Urothelium cell line (cell line): ENCODE measurements at regions not wholly inside any gene's neighbourhood (a gene's known extent, or its start where the extent isn't known, plus 50 kb on each side); places are given as distances from the start of the nearest gene placed in this dataset.
A peak's percentile ranks its signal among the peaks of the same experiment; 100 is the strongest.

Experiments
- DNase-seq: peaks from one replicate; pipeline ENCODE4 v3.0.0; 2011; ENCODE audit warnings: low spot score, mixed read lengths
- FAIRE-seq: peaks from 2 replicates; lab custom pipeline; 2011; peaks lifted over from hg19 to GRCh38; lab: Jason Lieb, UNC

DNA sequence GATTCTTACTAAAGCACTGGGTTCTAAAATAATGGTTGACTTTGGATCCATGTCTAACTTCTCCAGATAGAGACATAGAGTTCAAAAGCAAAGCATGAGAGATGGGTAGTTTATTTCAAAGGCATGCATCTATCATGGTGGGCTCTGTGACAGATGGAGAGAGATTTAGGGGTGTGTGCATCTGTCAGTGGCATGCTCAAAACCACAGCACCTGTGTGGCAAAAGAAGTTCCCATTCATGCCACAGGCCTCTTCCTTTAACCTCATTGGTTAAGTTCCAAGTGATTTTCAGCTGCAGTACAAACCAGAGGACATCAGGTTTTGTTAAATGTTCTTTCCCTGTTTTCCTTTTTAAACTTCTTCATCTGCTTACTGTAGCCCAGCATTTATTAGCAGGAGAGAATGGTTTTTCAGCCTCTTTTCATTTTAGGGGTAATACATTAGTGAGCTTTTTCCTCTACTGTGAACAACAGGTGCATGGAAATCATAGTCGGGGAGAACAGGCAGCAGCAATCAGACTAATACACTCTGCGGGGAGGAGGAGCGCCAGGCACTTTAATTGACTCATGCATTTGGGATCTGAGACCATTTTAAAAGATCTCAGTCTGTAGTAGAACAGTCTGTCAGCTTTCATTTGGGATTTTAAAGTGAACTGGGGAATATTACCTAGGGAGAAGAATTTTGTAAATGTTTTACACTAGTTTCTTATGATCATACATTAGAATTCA, 52.4 kb upstream of the UPP2 start:
- FAIRE-seq (no peak), DNase-seq (no peak)

- DNase-seq (no peak), FAIRE-seq (no peak)
These were observed 53.3 kb upstream of the UPP2 start for GRCh38 chr2:158048327-158048726.

DNA sequence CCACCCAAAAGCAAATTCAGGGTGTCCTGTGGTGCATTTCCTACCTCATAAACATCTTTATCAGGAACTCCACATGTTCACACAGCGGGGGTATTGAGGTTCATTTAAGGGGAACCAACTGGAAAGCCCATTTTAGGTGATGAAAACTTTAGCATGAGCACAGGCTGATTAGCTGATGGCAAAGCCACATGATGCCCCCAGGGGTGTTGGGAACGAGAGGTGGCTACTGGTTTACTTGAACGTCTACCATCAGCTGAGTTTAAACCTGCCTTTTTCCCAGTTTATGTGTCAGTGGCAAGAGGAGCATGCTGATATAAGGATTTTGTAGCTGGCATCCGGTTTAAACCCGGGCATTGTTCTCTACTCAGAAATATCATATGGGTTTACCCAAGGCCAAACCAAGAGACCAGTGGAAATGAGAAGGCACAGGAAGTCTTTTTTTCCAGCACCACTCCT, 54.5 kb upstream of the UPP2 start:
- FAIRE-seq (no peak), DNase-seq (no peak)

DNA sequence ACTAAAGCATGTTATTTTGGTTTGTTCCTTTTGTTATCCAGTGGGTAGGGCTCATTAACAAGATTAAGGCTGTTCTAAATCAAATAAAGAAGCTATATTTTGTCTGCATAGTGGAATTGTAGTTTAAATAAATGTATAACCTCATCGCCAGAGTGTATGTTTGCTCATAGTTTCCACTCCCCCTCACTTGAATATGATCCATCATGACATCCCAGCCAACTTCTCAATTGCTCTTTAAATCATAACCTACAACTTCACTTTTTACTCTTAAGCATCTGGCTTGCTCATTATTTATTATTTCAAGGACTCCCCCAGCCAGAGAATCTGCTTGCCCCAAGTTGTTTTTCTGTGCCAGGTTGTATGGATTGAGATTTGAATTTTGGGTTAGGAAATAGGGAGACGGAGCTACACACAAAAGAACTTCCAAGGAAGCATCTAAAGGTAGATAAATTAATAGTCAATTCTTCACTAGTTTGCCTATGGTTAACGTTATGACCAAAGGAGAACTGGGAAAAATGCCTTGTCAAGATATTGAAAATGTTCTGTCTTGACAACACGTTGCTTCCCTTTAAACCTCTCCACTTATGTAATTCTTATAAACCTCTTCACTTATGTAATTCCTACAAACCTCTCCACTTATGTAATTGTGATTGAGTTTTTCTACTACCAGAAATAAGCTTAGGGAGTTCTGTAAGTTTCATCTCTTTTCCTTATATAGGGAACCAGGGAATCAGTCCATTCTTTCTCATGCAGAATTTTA, 55.4 kb upstream of the UPP2 start:
- DNase-seq, result no peak

DNA sequence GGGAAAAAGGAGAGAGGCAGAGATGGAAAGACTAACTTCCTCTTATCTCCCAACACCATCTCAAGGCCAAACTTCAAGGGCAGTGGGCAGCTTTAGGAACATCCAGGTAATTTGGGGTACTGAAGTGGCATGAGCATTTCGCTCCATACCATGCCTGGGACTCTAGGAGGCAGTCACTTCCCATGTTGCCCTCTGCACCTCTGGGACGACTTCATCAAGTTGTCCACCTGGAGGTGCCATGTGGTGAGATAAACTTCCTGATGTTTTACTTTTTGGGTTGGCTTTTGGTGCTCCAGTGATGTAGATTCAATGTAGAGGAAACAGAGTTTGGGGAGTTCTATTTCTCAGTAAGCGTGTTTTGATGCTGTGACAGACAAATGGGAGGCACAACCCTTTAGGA, 56.3 kb upstream of the UPP2 start:
- DNase-seq (no peak), FAIRE-seq (no peak)

More for the DNA sequence above, 55.4 kb upstream of the UPP2 start:
- FAIRE-seq, result no peak

GRCh38 chr2:158043181-158043948, 58.3 kb upstream of the UPP2 start:
- FAIRE-seq (no peak), DNase-seq (no peak)

- no peak for FAIRE-seq
- no peak for DNase-seq
These were observed 59.0 kb upstream of the UPP2 start for GRCh38 chr2:158042666-158043065.

DNA sequence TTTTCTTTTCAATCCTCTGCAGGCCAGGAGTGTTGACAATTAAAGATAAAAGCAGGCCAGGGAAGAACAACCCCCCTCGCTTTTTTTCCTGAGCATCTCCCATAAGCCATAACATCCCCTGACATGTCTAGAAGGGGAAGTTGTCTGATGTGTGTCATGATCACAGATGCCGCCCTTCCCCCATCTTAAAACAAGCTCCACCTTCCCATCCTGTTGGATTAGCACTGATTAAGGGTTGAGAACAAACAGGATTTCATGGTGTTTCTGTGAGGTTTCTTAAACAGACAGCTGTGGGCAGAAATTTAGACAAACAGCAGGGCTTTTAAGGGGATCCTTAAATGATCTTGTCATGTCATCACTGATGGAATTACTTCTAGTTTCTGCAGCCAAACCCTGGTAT, 59.4 kb upstream of the UPP2 start:
- no peak for FAIRE-seq
- no peak for DNase-seq

- no peak for FAIRE-seq
- DNase-seq, result no peak
These were observed 60.3 kb upstream of the UPP2 start for GRCh38 chr2:158041400-158041799.

DNA sequence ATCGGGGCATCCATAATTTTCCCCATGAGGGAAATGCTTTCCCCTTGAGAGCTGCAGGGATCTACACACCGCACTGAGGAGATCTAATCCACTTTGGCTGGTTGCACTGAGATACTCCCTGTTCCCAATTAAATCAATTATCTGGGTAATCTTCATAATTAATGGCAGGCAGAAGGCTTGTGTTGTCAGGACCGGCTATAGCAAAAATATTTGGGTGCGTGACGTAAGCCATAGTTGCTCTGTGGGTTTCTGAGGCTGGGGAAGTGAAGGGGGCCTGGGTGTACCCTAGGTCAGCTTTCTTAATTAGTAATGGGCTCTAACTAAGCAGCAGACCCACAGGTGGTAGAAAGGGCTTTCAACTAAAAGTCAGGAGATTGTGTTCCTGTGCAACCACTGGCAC, 62.8 kb upstream of the UPP2 start:
- FAIRE-seq (no peak), DNase-seq (no peak)

GRCh38 chr2:158034198-158034866, 67.3 kb upstream of the UPP2 start:
- DNase-seq (peak; percentile 61), FAIRE-seq (no peak)

- FAIRE-seq (no peak), DNase-seq (no peak)
These were observed 70.3 kb upstream of the UPP2 start for GRCh38 chr2:158031371-158031770.

DNA sequence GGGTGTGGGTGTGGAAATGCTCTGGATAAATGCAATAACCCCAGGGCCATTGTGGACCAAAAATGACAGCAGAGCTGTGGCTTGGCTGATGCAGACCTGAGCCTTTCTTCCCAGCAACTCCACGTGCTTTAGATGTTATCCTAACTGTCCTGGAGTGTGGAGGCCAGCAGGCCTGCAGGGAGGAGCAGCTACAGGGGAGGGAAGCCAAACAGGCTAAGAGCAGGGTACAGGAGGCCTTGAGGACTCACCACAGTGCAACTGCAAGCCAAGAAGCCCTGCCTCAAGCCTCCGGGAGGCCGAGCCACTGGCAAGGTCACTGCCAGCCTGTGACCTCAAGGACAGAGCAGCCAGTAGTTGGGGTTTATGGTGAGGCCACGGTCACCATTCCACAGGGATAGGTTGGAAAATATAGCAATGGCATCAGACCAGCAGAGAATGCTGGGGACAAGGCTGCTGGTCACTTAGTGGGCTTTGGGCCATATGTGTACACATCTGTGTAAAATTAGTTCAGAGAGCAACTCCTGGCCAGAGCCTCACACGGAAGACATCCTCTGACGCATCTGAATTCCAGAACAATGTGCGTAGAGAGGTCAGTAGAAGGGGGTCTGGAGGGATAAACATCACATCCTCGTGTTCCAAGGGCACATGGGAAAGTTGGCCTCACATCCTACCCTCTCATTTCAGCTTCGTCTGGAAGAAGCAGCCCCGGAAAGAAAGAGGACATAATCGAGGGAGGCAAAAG, 76.2 kb upstream of the UPP2 start:
- DNase-seq (no peak), FAIRE-seq (peak; percentile 53)

GRCh38 chr2:158024288-158024898, 77.3 kb upstream of the UPP2 start:
- no peak for FAIRE-seq
- DNase-seq, result peak; percentile 40

DNA sequence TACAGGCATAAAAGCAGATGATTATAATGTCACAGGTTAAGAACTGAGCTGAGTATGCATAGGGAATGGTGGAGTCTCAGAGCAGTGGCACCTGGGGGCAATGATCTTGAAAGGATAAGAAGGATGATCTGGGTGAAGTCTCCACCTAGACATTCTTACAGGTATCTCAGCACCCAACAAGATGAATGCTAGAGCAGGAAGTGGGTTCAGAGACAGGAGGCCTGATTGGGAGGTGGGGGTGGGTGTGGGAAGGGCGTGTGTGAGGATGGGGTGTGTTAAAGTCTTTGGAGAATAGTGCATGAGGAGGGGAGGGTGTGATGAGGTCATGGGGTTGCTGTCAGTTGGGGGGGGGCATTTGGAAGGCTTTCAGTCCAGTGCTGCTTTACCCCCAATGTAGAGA, 78.8 kb upstream of the UPP2 start:
- DNase-seq (no peak), FAIRE-seq (no peak)

- FAIRE-seq, result no peak
- no peak for DNase-seq
These were observed 80.5 kb upstream of the UPP2 start for GRCh38 chr2:158021226-158021625.

DNA sequence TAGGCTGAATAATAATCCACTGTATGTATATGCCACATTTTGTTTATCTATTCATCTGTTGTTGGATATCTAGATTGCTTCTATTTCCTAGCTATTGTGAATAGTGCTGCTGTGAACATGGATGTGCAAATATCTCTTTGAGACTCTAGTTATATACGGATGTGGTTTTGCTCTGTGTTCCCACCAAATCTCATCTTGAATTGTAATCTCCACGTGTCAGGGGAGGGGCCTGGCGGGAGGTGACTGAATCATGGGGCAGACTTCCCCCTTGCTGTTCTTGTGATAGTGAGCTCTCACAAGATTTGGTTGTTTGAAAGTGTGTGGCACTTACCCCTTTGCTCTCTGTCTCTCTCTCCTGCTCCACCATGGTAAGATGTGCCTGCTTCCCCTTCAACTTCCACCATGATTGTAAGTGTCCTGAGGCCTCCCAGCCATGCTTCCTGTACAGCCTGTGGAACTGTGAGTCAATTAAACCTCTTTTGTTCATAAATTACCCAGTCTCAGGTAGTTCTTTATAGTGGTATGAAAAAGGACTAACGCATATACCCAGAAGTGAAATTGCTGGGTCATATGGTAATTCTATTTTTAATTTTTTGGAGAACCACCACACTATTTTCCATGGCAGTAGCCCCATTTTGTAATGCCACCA, 86.1 kb upstream of the UPP2 start:
- DNase-seq (no peak), FAIRE-seq (no peak)

- FAIRE-seq (no peak), DNase-seq (no peak)
These were observed 87.8 kb upstream of the UPP2 start for GRCh38 chr2:158013891-158014290.

DNA sequence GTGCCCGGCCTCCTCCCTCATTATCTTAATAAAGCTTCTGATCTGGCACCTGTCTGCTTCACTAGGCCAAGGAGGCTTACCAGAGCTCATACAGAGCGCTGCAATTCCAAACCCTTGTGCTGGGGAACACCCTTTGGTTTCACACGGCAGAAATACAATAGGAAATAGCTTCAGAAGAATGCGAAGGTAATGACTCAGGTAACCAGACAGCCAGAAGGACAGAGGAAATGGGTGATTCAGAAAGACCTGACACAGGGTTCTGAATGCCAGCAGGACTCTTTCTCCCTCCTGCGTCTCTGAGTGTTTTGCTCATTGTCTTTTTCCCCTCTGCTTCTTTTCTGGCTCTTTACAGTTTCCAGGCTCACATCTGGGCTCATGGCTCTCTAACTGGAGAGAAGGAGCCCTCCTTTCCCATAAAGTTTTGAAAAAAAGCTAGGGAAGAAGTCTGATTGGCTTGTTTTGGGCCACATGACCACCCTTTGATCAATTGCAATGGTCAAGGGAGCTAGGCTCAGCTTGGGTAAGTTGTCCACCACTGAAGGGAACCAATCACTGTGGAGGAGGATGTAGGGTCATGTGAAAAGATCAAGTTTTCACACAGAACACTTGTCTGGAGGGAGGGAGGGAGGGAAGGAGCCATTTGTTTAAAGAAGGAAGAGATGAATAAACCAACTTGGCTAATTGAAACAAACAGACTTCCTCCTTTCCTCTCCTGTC, 90.5 kb upstream of the UPP2 start:
- FAIRE-seq (no peak), DNase-seq (peak; percentile 52)
